Stimulated activated naive CD4-positive, alpha-beta T cell treated with Interleukin-2 at 50 U/mL for 16 hours (primary cell): ENCODE measurements at regions not wholly inside any gene's neighbourhood (a gene's known extent, or its start where the extent isn't known, plus 50 kb on each side); places are given as distances from the start of the nearest gene placed in this dataset.

Source experiments
- DNase-seq: peaks from one replicate; lab custom pipeline; 2025; lab: John Stamatoyannopoulos, UW

DNA sequence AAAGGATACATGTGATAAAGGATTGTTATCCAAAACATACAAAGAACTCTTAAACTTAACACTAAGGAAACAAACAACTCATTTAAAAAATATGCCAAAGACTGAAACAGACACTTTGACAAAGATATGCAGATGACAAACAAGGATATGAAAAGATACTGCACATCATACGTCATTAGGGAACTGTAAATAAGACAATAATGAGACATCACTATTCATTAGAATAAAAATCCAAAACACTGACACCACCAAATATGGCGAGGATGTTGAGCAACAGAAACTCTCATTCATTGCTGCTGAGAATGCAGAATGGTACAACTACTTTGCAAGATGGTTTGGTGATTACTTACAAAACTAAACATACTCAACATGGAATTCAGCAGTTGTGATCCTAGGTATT, 156.5 kb upstream of the FOXA2 start:
- no peak for DNase-seq

DNA sequence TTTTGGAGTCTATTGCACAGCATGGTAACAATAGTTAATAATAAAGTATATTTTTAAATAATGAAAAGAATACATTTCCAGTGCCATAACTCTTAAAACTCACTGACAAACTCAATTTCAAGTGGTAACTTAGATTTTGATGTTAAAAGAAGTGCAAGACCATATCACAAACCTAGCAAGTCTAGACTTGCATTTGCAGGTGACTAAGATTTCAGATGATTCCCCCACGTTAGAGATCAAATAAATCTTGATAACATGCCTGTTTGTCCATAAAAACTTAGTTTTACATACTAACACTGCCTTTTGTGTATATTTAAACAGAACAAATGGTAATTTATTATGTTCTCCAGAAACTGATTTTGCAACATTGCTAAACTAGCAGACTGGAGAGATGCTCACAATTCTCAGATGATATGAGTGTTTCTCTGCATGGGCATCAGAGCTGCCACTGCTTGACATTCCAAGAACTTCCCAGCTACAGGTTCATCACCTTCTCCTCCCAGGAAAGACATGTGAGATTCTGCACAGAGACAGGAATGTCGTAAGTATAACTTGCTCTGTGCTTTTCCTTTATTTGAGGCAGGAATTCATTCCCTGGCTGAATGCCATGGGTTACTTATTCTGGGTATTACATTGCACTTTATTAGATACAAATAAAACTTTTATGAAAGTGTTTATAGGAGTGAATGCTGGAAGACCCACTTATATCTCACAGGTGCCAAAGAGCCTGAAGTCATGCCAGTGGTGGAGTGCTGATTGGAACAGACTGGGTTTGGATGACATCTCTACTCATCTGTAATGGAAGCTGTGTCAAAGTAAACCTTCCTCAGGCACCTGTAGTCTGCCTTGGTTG, 160.2 kb upstream of the FOXA2 start:
- DNase-seq, result no peak

DNA sequence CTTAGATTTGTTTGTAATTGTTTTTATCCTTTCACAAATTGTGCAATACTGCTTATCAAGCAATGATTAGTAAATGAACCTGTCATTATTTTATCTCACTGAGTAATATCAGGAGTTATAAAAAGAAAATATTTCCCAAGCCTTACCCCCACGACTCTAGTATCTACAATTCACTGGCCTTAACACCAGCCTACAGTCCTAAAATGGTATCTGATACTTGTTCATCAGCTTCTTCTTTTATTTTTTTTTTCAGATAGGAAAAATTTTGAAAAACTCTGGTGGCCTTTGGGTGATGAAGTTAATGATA, 160.8 kb upstream of the FOXA2 start:
- DNase-seq, result no peak

- DNase-seq, result no peak
These were observed 162.6 kb upstream of the FOXA2 start for GRCh38 chr20:22746957-22747356.

- DNase-seq, result no peak
These were observed 168.0 kb upstream of the FOXA2 start for GRCh38 chr20:22752324-22752723.

DNA sequence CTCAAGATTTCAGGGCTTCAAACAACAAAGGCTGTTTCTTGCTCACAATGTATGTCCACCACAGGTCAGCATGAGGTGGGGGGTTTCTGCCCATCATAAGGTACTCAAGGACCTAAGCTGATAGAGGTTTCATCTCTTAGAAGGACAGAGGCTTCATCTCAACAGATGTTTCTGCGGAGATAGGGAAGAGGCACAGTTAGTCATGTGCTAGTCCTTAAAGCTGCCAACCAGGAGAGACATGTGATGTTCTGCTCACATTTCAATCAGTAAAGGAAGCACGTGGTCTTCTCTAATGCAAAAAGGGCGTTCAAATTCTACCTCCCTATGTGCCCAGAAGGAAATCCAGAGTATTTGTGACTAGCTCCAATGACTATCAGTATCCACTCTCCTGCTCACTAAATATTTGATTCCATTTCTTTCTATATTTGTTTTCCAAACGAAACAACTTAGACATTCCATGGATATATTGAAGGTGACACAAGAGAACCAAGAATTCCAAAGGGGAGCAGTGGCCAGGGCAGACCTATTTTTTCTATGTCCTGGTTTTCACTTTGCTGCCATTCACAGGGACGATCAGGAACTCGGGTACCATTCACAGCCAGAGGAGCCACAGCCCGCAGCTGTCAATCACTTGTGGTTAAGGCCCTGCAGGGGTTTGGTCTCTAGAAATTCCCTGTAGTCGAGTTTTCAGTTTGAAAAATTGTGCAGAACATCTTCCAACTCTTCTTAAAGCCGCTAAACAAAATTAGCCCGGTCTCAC, 173.2 kb upstream of the FOXA2 start:
- no peak for DNase-seq

GRCh38 chr20:22758815-22759214, 174.4 kb upstream of the FOXA2 start:
- no peak for DNase-seq

DNA sequence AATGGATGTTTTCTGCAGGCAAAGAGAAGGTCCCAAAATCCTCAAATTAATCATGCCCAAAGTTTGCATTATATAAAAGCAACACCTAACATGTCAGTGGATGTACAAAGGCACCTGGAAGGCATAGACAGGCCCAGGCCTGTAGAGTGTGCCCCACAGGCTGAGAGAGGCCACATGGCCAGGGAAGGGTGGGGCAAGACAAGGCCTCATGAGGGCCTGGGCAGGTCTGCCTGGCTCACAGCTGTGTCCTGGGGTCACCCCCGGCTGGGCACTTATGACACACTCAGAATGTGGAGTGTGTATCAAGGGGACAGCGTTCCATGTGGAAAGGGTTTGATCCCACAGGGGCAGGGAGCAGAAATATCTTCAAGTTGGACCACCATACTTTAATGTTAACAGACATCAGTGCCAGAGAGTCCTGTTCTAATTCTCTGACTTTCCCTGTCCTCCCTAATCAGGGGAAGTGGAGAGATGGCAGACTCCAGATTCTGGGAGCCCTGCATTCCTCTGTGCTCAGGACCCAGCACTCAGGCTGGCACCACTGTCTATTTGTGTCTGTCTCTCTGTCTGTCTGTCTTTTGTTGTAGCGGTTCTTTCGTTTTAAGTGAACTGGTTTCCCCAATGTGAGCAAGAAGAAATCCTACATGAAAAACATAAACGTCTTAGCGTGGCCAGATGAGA, 178.3 kb upstream of the FOXA2 start:
- no peak for DNase-seq

DNA sequence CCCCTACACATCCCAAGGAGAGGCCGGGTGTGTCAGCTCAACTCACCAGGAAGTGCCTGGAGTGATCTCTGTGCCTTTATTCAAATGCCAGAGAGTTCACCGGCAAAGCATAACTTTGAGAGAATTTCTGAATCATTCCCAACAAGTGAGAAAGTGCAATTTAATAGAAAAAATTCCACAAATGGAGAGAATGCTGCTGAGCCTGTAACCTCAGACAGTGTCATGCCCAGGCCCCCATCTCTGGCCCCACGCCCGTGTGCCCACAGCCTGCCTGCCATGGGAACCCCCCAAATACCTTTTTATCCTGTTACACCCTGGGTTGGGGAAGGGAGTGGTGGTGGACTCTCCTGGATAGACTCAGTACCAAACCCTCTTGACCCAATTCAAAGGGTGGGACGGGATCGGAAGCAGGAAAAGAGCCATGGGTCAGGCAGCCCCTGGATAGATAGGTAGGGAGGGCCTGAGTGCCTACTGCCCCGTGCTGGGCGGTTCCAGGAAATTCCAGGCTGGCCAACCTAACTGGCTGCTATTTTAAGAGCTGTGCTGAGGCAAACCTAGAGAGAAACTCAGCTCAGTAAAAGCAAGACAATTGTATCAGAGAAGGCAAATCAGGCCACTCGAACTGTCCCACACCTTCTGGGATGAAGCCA, 179.0 kb upstream of the FOXA2 start:
- DNase-seq, result no peak

DNA sequence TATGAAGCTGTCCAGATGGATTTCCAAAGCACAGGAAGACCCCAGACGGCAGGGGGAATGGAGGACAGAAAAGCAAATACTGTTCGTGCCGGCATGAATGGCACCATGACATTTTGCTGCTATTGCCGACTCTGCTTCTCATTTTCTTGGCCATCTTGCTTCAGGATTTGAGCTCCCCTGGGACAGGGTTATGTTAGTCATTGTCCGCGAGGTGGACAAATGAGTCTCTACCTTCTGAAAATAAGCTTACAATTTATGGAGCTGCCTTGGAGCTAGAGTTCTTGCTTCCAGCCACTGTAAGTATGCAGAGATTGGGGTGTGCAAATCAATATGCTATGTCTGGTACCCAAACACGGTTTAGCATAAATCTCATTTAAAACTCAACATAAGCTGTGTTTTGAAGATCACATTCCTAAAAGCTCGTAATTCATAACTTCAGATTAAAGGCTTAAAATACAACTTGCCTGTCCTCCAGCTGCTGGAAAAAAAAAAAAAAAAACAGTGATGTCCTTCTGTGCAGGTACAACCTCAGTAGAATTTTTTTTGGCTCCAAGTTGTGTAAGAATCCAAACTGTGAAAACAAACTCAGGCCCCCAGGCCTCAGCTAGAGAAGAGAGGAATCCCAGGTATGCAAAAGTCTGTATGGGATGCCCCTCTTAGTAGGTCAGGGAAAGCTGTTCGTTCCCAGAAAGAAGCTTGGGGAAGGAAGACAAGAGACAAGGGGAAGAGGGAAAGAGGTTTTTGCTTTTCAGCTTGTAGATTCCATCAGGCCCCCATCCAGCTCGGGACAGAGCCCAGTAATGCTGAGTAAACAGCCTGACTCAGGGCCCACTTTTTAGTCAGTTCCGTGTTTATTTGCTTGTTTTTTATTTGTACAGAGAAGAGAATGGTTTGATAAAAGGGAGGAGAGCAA, 184.2 kb upstream of the FOXA2 start:
- DNase-seq, result no peak

DNA sequence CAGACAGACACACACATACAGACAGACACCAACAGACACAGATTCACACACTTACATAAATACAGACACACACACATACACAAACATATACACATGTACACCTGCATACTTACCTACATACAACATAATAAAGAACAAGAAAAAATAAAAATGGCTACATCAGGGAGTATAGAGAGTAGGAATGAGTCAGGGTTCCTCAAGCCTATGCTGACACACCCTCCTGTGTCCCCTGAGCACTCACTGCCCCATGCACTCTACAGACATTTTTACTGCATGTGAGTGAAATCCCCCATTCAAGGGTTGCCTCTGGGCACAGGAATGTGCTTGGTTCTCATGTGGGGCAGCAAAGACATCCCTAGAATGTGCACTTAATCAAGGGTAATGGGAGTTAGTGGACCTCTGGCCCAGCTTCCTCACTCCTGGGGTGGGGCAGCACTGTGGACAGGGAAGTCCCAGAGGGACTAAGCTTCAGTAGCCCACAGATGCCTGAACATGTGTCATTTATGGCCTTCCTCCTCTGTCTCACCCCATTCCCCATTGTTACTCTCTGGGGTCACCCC, 185.9 kb upstream of the FOXA2 start:
- DNase-seq, result no peak

GRCh38 chr20:22771706-22772105, 187.3 kb upstream of the FOXA2 start:
- DNase-seq, result no peak

DNA sequence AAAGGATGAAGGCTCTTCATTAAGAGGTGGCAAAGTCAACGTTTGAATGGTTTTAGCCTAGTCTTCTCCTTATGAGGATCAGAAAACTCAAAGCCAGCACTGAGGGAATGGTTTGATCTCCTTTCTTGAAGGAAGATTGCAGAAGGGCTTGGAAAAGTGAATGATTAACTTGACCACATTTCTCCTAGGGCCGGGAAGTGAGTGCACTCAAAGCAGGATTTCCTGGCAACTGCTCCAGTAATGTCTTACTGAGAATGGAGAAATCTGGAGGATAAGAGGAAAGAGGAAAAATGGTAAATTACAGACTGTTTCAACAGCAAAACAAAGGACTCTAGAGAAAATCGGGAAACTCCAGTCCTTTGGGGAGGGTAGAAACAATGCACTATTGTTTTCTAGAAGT, 189.0 kb upstream of the FOXA2 start:
- no peak for DNase-seq

DNA sequence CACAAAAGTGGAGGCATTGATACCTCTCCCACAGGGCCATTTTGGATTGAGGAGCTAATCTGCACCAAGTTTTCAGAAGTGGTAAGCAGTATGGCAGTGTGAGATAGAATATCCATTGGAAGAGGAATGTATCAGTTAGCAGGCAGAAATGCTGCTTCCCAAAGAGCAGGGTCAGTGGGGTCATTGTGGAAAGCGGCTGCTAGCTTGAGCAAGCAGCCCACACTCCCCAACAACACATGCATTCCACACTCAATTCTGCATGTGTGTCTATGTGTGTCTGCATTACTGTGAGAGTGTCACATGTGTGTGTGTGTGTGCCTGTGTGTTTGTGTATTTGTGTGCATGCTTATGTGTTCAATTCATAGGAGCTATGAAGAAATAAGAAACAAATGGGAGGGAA, 190.9 kb upstream of the FOXA2 start:
- DNase-seq, result no peak

- DNase-seq, result no peak
These were observed 191.3 kb upstream of the FOXA2 start for GRCh38 chr20:22775671-22776139.

DNA sequence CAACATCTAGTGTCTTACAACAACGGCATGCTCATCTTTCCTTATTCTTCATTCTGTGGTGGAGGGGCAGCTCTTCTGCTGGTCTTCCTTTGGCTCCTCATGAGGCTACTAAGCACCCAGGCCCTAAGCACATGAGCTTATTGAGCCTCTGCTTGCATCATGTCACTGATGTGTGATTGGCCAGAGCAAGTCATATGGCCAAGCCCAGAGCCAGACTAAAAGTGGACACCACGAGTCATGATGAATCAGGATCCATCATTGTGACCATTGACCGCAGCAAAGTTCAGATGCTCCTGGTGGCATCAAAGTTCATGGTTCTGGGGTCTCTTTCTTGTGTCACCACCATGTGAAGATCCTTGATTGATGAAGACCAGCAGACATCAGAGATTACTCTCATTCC, 192.0 kb upstream of the FOXA2 start:
- DNase-seq, result no peak

GRCh38 chr20:22779878-22780277, 195.5 kb upstream of the FOXA2 start:
- no peak for DNase-seq

DNA sequence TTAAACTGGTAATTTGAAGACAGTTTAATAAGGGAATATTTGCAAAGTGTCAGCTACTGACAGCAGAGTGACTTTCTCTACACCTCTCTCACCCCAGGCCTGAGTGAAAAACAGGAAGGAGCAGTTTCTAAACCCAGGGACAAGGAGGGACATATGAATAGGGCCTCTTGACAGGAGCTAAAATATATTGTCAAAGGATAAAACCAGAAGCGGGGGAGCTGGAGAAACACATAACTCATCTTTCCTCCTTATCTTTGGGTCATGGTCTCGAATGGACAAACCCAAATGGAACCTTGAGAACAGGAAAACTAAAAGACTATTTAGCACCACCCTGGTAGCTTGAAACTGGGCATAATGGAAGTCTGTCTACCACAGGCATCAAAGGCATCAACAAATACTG, 197.5 kb upstream of the FOXA2 start:
- no peak for DNase-seq

DNA sequence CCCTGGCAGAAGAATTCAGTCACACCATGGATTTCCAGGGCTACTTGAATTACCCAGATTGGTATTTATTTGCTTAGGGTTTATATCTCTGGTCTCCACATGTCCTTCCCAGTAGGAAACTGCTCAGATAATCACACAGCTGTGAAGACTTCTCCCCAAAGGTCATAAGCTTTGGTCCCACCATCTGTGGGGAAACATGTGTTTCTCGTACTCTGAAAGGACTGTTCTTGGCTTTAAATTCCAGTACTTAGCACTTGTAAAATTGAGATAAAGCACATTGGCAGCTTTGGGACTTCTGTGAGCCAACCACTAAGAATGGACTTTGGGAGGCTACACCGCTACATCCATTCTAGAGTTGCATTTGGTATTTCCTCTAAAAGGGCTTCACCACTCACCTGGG, 205.3 kb upstream of the FOXA2 start:
- DNase-seq, result no peak

DNA sequence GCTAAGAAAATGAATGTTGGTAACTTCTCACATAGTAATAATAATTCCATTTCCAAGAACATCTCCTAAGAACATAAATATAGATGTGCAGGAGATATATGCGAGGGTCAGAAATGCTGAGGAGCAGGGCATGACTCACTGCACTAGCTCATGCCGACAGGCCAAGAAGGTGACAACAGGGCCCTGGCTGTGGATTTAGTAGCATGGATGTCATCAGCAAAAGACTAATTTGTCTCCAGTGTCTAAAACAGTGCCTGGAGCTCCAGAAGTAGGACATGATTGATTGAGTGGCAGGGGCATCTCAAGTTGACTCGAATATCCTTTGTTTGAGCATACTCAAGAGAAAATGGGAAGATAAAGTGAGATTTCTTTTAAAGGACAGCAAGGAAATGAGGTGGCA, 207.0 kb upstream of the FOXA2 start:
- DNase-seq, result no peak

DNA sequence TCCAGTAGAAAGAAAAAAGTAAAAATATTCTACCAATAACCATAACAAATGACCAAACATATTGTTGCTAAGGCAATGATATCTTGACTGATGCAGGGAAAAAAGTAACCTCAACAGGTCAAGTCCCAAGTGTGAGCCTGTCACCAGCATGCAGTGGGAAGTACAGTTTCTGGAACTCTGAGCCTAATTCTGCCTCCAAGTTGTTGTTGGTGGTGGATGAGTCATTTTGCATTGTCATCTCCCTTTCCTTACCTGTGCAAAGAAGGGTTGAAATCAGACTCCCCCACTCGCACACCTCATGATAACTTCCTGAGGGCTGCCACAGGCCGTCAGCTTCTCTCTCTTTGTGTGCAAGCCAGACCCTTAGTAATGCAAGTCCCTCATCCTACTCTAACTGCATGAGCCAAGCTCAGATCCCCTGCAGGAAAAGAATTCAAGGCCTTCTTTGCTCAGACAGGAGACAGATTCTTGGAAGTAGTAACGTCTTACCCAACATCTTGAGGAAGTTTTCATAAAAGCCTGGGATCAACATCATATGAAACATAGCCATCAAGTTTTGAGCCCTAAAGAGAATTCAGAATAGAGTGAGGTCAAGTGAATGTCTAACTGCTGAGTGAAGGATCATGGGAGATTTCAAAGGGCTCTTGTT, 207.6 kb upstream of the FOXA2 start:
- DNase-seq, result no peak
